ENCODE measurements at regions not wholly inside any gene's neighbourhood (a gene's known extent, or its start where the extent isn't known, plus 50 kb on each side); places are given as distances from the start of the nearest gene placed in this dataset.

DNA sequence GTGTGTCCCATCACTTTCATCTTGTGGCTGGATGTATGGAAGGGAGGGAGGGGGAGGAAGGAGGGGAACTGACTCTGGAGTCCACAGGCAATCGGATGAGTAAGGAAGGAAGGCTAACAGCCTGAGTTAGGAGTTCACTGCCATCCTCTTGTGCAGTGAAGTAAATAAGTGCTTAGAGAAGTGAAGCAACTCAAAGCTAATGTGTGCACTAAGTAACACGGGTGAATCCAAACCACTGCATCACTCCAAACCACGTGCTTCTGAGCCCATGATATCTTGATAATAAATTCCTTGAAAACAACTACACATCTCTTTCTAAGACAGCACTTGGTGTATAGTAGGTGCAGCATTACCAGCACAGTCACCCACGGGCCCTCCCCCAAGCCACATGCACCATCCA lies 69.6 kb upstream of the OLFM1 start:
- ChIA-PET POLR2A (no interaction called here), RAD21 (ENCODE audit: low non-redundant PET in 1 of 2, low total read pairs in 2 of 2, uncharacterized antibody in 2 of 2, unreplicated experiment in 2 of 2) (no interaction called here)
- intact Hi-C loops (cut with micrococcal nuclease) = no loop called here

More for the DNA sequence above, 69.6 kb upstream of the OLFM1 start:
- no TSS peak for BruUV-seq (replicated peaks)
- H3K4me3 ChIP-seq (replicated peaks in 1 of 2; ENCODE audit: low read depth in 1 of 2, low read length in 2 of 2) = no peak overlapping the region
- CTCF ChIA-PET = no interaction called here
- no peak overlapping the region for H3K4me2 ChIP-seq (ENCODE audit: low read length)
- H3K27me3 ChIP-seq (ENCODE audit: insufficient read depth, low read length) = peaks cover 37% of the 10 kb centered on the region
- H3K9me3 ChIP-seq (ENCODE audit: control insufficient read depth in 1 of 2, insufficient read depth in 1 of 2, low read depth in 1 of 2, low read length in 2 of 2) = no peaks in the 10 kb centered on the region
- ATAC-seq (no peak), DNase-seq (ENCODE audit: low read depth, low spot score) (no peak)
- peaks cover under 1 to 2% of the 10 kb centered on the region in 2 experiments for H3K4me1 ChIP-seq (ENCODE audit: control insufficient read depth in 1 of 2, insufficient read depth in 2 of 2, low read length in 2 of 2)
- no peak overlapping the region for H3K9ac ChIP-seq (ENCODE audit: low read length)
- no peak overlapping the region for H3K27ac ChIP-seq (ENCODE audit: low read depth, low read length)
- no peak for TF ChIP-seq EZH2 (IDR thresholded peaks at IDR 0.05)
- no peak for TF ChIP-seq SP1 (IDR thresholded peaks at IDR 0.05; ENCODE audit: low read depth)
- TF ChIP-seq ELF1 (IDR thresholded peaks at IDR 0.05; ENCODE audit: borderline replicate concordance, low read depth) = no peak
- no peak for TF ChIP-seq SRF (IDR thresholded peaks at IDR 0.05; ENCODE audit: low read depth)
- TF ChIP-seq REST (IDR thresholded peaks at IDR 0.05; ENCODE audit: low read depth) = no peak
- TF ChIP-seq EGR1 (IDR thresholded peaks at IDR 0.05; ENCODE audit: low read depth) = no peak
- TF ChIP-seq JUND (IDR thresholded peaks at IDR 0.05) = no peak
- no peak for TF ChIP-seq CBX3 (IDR thresholded peaks at IDR 0.05; ENCODE audit: low read depth)
- TF ChIP-seq ZFX (IDR thresholded peaks at IDR 0.05) = no peak
- no peak for TF ChIP-seq YY1 (IDR thresholded peaks at IDR 0.05; ENCODE audit: extremely low read depth, insufficient replicate concordance, low read depth, low read length)
- TF ChIP-seq, protein P1, sequence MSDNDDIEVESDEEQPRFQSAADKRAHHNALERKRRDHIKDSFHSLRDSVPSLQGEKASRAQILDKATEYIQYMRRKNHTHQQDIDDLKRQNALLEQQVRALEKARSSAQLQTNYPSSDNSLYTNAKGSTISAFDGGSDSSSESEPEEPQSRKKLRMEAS (IDR thresholded peaks at IDR 0.05) = no peak
- H2AFZ ChIP-seq (ENCODE audit: low read depth, low read length, poor library complexity, severe bottlenecking) = no peak overlapping the region
- H4K20me1 ChIP-seq (ENCODE audit: insufficient read depth) = no peaks in the 10 kb centered on the region
- no peaks in the 10 kb centered on the region for H3K79me2 ChIP-seq (ENCODE audit: insufficient read depth, low read length)
- no peaks in the 10 kb centered on the region for H3K36me3 ChIP-seq (ENCODE audit: control insufficient read depth in 1 of 2, insufficient read depth in 2 of 2, low read length in 2 of 2)
- H3K9me2 ChIP-seq (ENCODE audit: insufficient read depth) = no peaks in the 10 kb centered on the region

All from HCT116 (cell line).